Endodermal cell (in vitro differentiated cells): ENCODE measurements at regions not wholly inside any gene's neighbourhood (a gene's known extent, or its start where the extent isn't known, plus 50 kb on each side); places are given as distances from the start of the nearest gene placed in this dataset.

Experiments
- DNase-seq: peaks from one replicate; pipeline ENCODE4 v3.0.0-alpha.2; 2017
- H3K27ac ChIP-seq: 2 replicates; pipeline ENCODE4 v1.5.1; 2013; ENCODE audit warnings: mild to moderate bottlenecking, low read depth, low read length, moderate library complexity
- H3K27me3 ChIP-seq: 2 replicates; pipeline ENCODE4 v1.6.1; 2013; ENCODE audit warnings: mild to moderate bottlenecking, low read length, moderate library complexity; ENCODE audit not compliant: insufficient read depth, control insufficient read depth, poor library complexity, severe bottlenecking
- H3K36me3 ChIP-seq: 2 replicates; pipeline ENCODE4 v1.7.0; 2013; ENCODE audit warnings: mild to moderate bottlenecking, low read length, moderate library complexity; ENCODE audit not compliant: control insufficient read depth, insufficient read depth
- H3K4me1 ChIP-seq: one replicate; pipeline ENCODE4 v1.7.0; 2013; ENCODE audit warnings: low read length; ENCODE audit not compliant: control insufficient read depth, insufficient read depth
- H3K4me3 ChIP-seq: 2 replicates; pipeline ENCODE4 v1.5.1; 2013; ENCODE audit warnings: mild to moderate bottlenecking, low read length, moderate library complexity
- H3K9ac ChIP-seq: 2 replicates; pipeline ENCODE4 v1.6.1; 2013; ENCODE audit warnings: mild to moderate bottlenecking, low read length, moderate library complexity; ENCODE audit not compliant: poor library complexity, severe bottlenecking; ENCODE audit errors: extremely low read depth
- H3K9me3 ChIP-seq: 2 replicates; pipeline ENCODE4 v1.6.1; 2013; ENCODE audit warnings: mild to moderate bottlenecking, low read length, moderate library complexity; ENCODE audit not compliant: control insufficient read depth
- H3K27ac Mint-ChIP-seq: 2 replicates; pipeline ENCODE4 v1.8.0; 2020; ENCODE audit warnings: mixed read lengths
- H3K27me3 Mint-ChIP-seq: 2 replicates; pipeline ENCODE4 v1.8.0; 2021; ENCODE audit warnings: mild to moderate bottlenecking, mixed read lengths; ENCODE audit not compliant: insufficient read depth
- H3K36me3 Mint-ChIP-seq: 2 replicates; pipeline ENCODE4 v1.8.0; 2020; ENCODE audit warnings: low read depth, mixed read lengths
- H3K4me1 Mint-ChIP-seq: 2 replicates; pipeline ENCODE4 v1.8.0; 2020; ENCODE audit warnings: mixed read lengths
- H3K4me3 Mint-ChIP-seq: 2 replicates; pipeline ENCODE4 v1.8.0; 2020; ENCODE audit warnings: mild to moderate bottlenecking, moderate library complexity, mixed read lengths
- H3K9me3 Mint-ChIP-seq: 2 replicates; pipeline ENCODE4 v1.8.0; 2020; ENCODE audit warnings: mild to moderate bottlenecking, mixed read lengths
- CTCF ChIP-seq: fragments of 200-600 bp; sonication (generic); conservative IDR thresholded peaks from 2 replicates; pipeline ENCODE4 v1.5.0; 2021; ENCODE audit warnings: antibody characterized with exemption, mild to moderate bottlenecking
- WGBS, 2 experiments: methylation state at CpG; one replicate each; pipeline versions ENCODE4 v1.1.5 to v1.1.7; 2013; ENCODE audit warnings: missing lambda C conversion rate in 2 of 2, mixed read lengths in 1 of 2; ENCODE audit not compliant: insufficient coverage in 1 of 2, insufficient read length in 1 of 2; 5-methylcytosine and 5-hydroxymethylcytosine counted together

GRCh38 chr2:147450661-147451510 is 393.9 kb upstream of the ACVR2A start:
- Histone ChIP-seq H3K27ac (peak overlapping the region; percentile 67), H3K9ac (no peak overlapping the region), H3K4me3 (peak overlapping the region; percentile 19), H3K27me3 (no peaks in the 10 kb centered on the region), H3K4me1 (peaks cover 16% of the 10 kb centered on the region), H3K36me3 (no peaks in the 10 kb centered on the region), H3K9me3 (peaks cover 10% of the 10 kb centered on the region)
- WGBS, 2 experiments: 42 to 60% methylated on average over 2 to 4 of the region's 4 CpGs
- no peak overlapping the region for H3K4me3 Mint-ChIP-seq
- H3K27ac Mint-ChIP-seq: no peak overlapping the region
- no peak for TF ChIP-seq CTCF
- peaks cover 40% of the 10 kb centered on the region for H3K4me1 Mint-ChIP-seq
- peaks cover 9% of the 10 kb centered on the region for H3K9me3 Mint-ChIP-seq
- H3K36me3 Mint-ChIP-seq: peaks cover 2% of the 10 kb centered on the region
- DNase-seq: no peak
- no peaks in the 10 kb centered on the region for H3K27me3 Mint-ChIP-seq

GRCh38 chr2:147449323-147449991 is 395.4 kb upstream of the ACVR2A start:
- Mint-ChIP-seq H3K4me3 (peak overlapping the region; percentile 8), H3K4me1 (peaks cover 41% of the 10 kb centered on the region), H3K9me3 (peaks cover 10% of the 10 kb centered on the region), H3K27me3 (no peaks in the 10 kb centered on the region), H3K27ac (peak overlapping the region; percentile 52), H3K36me3 (peaks cover 2% of the 10 kb centered on the region)
- peaks cover 16% of the 10 kb centered on the region for H3K4me1 ChIP-seq
- H3K36me3 ChIP-seq: no peaks in the 10 kb centered on the region
- H3K27ac ChIP-seq: peak overlapping the region; percentile 22
- peaks cover 10% of the 10 kb centered on the region for H3K9me3 ChIP-seq
- WGBS, 2 experiments: 17 to 38% methylated on average over 5 to 7 of the region's 7 CpGs
- no peak for TF ChIP-seq CTCF
- DNase-seq: peak; percentile 55
- no peaks in the 10 kb centered on the region for H3K27me3 ChIP-seq
- H3K4me3 ChIP-seq: peak overlapping the region; percentile 19
- H3K9ac ChIP-seq: no peak overlapping the region

- no peaks in the 10 kb centered on the region for H3K27me3 Mint-ChIP-seq
- no peak overlapping the region for H3K4me3 ChIP-seq
- peaks cover 8% of the 10 kb centered on the region for H3K4me1 ChIP-seq
- peaks cover 2% of the 10 kb centered on the region for H3K36me3 Mint-ChIP-seq
- TF ChIP-seq CTCF: no peak
- no peaks in the 10 kb centered on the region for H3K36me3 ChIP-seq
- H3K9me3 ChIP-seq: peaks cover 12% of the 10 kb centered on the region
- peaks cover 33% of the 10 kb centered on the region for H3K4me1 Mint-ChIP-seq
- H3K27ac Mint-ChIP-seq: no peak overlapping the region
- no peak overlapping the region for H3K27ac ChIP-seq
- 92 to 94% methylated on average over 3 of the region's 3 CpGs for WGBS, 2 experiments
- H3K9me3 Mint-ChIP-seq: peaks cover 10% of the 10 kb centered on the region
- DNase-seq: no peak
- no peaks in the 10 kb centered on the region for H3K27me3 ChIP-seq
- H3K4me3 Mint-ChIP-seq: no peak overlapping the region
- H3K9ac ChIP-seq: no peak overlapping the region
These were observed 402.0 kb upstream of the ACVR2A start for GRCh38 chr2:147442816-147443215.
